ENCODE measurements at regions not wholly inside any gene's neighbourhood (a gene's known extent, or its start where the extent isn't known, plus 50 kb on each side); places are given as distances from the start of the nearest gene placed in this dataset.

DNA sequence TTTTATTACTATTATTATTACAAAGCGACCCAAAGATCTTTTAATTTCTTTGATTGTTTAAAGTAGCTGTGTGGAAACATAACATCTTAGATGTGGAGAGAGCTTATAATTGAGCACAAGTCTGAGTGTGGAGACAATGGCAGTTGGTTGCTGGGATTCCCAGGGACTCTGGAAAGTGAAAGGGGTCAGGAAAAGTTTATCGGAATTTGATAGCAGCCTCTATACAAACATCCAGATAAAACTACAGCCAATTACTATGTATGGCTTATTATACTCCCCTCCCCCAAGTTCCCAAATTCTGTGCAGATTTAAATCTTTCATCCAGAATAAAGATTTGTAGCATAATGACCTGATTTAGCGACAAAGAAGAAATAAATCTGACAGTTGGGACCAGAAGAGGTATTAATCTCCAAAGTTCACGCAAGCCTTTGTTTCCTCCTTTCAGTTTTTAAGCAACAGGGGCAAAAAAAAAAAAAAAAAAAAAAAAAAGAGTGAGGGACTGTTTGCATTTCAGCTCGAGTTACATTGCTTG is 121.4 kb upstream of the MAP3K7 start:
- H3K4me1 ChIP-seq (ENCODE audit: insufficient read depth, low read length), result no peaks in the 10 kb centered on the region
- ChIA-PET CTCF (no interaction called here), POLR2A (ENCODE audit: unreplicated experiment) (no interaction called here)
- no peaks in the 10 kb centered on the region for H3K36me3 ChIP-seq (ENCODE audit: low read depth, low read length)
- H3K9ac ChIP-seq (ENCODE audit: low read length), result no peak overlapping the region
- BruUV-seq (replicated peaks), result no TSS peak
- no peaks in the 10 kb centered on the region for H3K9me2 ChIP-seq (replicated peaks; ENCODE audit: low read length)
- no peak overlapping the region for H3K4me3 ChIP-seq (ENCODE audit: low read length)
- ATAC-seq (no peak), DNase-seq (no peak)
- H3K9me3 ChIP-seq (ENCODE audit: low read length), result no peaks in the 10 kb centered on the region
- TF ChIP-seq EZH2phosphoT487 (IDR thresholded peaks at IDR 0.05; ENCODE audit: borderline replicate concordance, low read length) (no peak), EZH2 (IDR thresholded peaks at IDR 0.05; ENCODE audit: low read length, unreplicated experiment) (no peak)
- TF ChIP-seq, protein P1, sequence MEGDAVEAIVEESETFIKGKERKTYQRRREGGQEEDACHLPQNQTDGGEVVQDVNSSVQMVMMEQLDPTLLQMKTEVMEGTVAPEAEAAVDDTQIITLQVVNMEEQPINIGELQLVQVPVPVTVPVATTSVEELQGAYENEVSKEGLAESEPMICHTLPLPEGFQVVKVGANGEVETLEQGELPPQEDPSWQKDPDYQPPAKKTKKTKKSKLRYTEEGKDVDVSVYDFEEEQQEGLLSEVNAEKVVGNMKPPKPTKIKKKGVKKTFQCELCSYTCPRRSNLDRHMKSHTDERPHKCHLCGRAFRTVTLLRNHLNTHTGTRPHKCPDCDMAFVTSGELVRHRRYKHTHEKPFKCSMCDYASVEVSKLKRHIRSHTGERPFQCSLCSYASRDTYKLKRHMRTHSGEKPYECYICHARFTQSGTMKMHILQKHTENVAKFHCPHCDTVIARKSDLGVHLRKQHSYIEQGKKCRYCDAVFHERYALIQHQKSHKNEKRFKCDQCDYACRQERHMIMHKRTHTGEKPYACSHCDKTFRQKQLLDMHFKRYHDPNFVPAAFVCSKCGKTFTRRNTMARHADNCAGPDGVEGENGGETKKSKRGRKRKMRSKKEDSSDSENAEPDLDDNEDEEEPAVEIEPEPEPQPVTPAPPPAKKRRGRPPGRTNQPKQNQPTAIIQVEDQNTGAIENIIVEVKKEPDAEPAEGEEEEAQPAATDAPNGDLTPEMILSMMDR (conservative IDR thresholded peaks at IDR 0.05; ENCODE audit: low read depth, low read length), result no peak
- H4K20me1 ChIP-seq (ENCODE audit: low read length), result no peaks in the 10 kb centered on the region
- H3F3A ChIP-seq (ENCODE audit: low read length, unreplicated experiment), result no peaks in the 10 kb centered on the region
- peaks cover 42% of the 10 kb centered on the region for H3K27me3 ChIP-seq (ENCODE audit: low read length)
- no peaks in the 10 kb centered on the region for H3K79me2 ChIP-seq (ENCODE audit: low read length)
- intact Hi-C loops (cut with micrococcal nuclease), result no loop called here
- no peak overlapping the region for H3K27ac ChIP-seq (ENCODE audit: low read length)
- no peak overlapping the region for H3K4me2 ChIP-seq (ENCODE audit: low read length)
- H2AFZ ChIP-seq (ENCODE audit: low read length), result no peak overlapping the region

DNA sequence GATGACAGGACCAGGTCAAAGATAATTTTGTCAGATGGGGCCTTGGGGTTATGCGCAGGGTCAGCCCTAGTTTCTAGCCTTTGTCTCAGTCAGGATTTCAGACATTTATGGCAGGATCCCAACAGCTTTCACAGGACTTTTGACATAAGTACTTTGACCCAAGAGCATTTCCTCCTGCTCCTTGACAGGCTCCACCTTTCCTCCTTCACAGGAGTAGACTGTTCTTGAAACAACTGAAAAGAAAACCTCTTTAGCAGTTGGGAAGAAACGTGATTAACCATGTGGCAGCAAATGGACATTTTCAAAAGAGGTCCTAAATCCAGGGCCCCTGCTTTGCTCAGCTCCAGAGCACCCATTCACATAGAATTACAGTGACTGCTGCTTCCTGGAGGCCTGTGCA is 120.4 kb upstream of the MAP3K7 start:
- TF ChIP-seq, protein P1 (conservative IDR thresholded peaks at IDR 0.05; ENCODE audit: low read depth, low read length), result no peak
- TF ChIP-seq EZH2 (IDR thresholded peaks at IDR 0.05; ENCODE audit: low read length, unreplicated experiment) (no peak), EZH2phosphoT487 (IDR thresholded peaks at IDR 0.05; ENCODE audit: borderline replicate concordance, low read length) (no peak)
- DNase-seq, result no peak
- BruUV-seq (replicated peaks), result no TSS peak
- intact Hi-C loops (cut with micrococcal nuclease), result no loop called here
- no peak overlapping the region for H3K27ac ChIP-seq (ENCODE audit: low read length)
- H4K20me1 ChIP-seq (ENCODE audit: low read length), result no peaks in the 10 kb centered on the region
- no peaks in the 10 kb centered on the region for H3K4me1 ChIP-seq (ENCODE audit: insufficient read depth, low read length)
- no peaks in the 10 kb centered on the region for H3K9me2 ChIP-seq (replicated peaks; ENCODE audit: low read length)
- no peak for ATAC-seq
- H3K9ac ChIP-seq (ENCODE audit: low read length), result no peak overlapping the region
- no peaks in the 10 kb centered on the region for H3K9me3 ChIP-seq (ENCODE audit: low read length)
- H3F3A ChIP-seq (ENCODE audit: low read length, unreplicated experiment), result no peaks in the 10 kb centered on the region
- CTCF ChIA-PET, result no interaction called here
- H3K27me3 ChIP-seq (ENCODE audit: low read length), result peaks cover 36% of the 10 kb centered on the region
- POLR2A ChIA-PET (ENCODE audit: unreplicated experiment), result no interaction called here
- no peaks in the 10 kb centered on the region for H3K36me3 ChIP-seq (ENCODE audit: low read depth, low read length)
- H3K4me3 ChIP-seq (ENCODE audit: low read length), result no peak overlapping the region
- no peak overlapping the region for H2AFZ ChIP-seq (ENCODE audit: low read length)
- no peak overlapping the region for H3K4me2 ChIP-seq (ENCODE audit: low read length)
- no peaks in the 10 kb centered on the region for H3K79me2 ChIP-seq (ENCODE audit: low read length)

- H3K9ac ChIP-seq (ENCODE audit: low read length), result no peak overlapping the region
- no peaks in the 10 kb centered on the region for H3K9me3 ChIP-seq (ENCODE audit: low read length)
- DNase-seq (no peak), ATAC-seq (no peak)
- POLR2A ChIA-PET (ENCODE audit: unreplicated experiment), result no interaction called here
- no peaks in the 10 kb centered on the region for H3K79me2 ChIP-seq (ENCODE audit: low read length)
- H3K36me3 ChIP-seq (ENCODE audit: low read depth, low read length), result no peaks in the 10 kb centered on the region
- no peak overlapping the region for H3K27ac ChIP-seq (ENCODE audit: low read length)
- no peak overlapping the region for H3K4me2 ChIP-seq (ENCODE audit: low read length)
- H3F3A ChIP-seq (ENCODE audit: low read length, unreplicated experiment), result no peaks in the 10 kb centered on the region
- H4K20me1 ChIP-seq (ENCODE audit: low read length), result no peaks in the 10 kb centered on the region
- H3K27me3 ChIP-seq (ENCODE audit: low read length), result peaks cover 18% of the 10 kb centered on the region
- H3K4me1 ChIP-seq (ENCODE audit: insufficient read depth, low read length), result no peaks in the 10 kb centered on the region
- H3K9me2 ChIP-seq (replicated peaks; ENCODE audit: low read length), result no peaks in the 10 kb centered on the region
- no peak overlapping the region for H2AFZ ChIP-seq (ENCODE audit: low read length)
- no TSS peak for BruUV-seq (replicated peaks)
- CTCF ChIA-PET, result no interaction called here
- intact Hi-C loops (cut with micrococcal nuclease), result no loop called here
- TF ChIP-seq, protein P1 (conservative IDR thresholded peaks at IDR 0.05; ENCODE audit: low read depth, low read length), result no peak
- TF ChIP-seq EZH2phosphoT487 (IDR thresholded peaks at IDR 0.05; ENCODE audit: borderline replicate concordance, low read length) (no peak), EZH2 (IDR thresholded peaks at IDR 0.05; ENCODE audit: low read length, unreplicated experiment) (no peak)
- H3K4me3 ChIP-seq (ENCODE audit: low read length), result no peak overlapping the region
Measured at GRCh38 chr6:90703336-90703735, 116.5 kb upstream of the MAP3K7 start.

Data from PC-3 (cell line).